HG03378 (cell line): ENCODE measurements at regions not wholly inside any gene's neighbourhood (a gene's known extent, or its start where the extent isn't known, plus 50 kb on each side); places are given as distances from the start of the nearest gene placed in this dataset.
"Not testable (repeated sequence)": the region's sequence is repeated elsewhere in the genome, so short reads cannot be mapped to it uniquely, and the experiment has no call there.

Source experiments
- ATAC-seq: cut with Tn5 transposase; IDR thresholded peaks from one replicate; pipeline ENCODE4 v1.9.1; 2021; ENCODE audit warnings: mild to moderate bottlenecking, moderate library complexity; ENCODE audit not compliant: unreplicated experiment

DNA sequence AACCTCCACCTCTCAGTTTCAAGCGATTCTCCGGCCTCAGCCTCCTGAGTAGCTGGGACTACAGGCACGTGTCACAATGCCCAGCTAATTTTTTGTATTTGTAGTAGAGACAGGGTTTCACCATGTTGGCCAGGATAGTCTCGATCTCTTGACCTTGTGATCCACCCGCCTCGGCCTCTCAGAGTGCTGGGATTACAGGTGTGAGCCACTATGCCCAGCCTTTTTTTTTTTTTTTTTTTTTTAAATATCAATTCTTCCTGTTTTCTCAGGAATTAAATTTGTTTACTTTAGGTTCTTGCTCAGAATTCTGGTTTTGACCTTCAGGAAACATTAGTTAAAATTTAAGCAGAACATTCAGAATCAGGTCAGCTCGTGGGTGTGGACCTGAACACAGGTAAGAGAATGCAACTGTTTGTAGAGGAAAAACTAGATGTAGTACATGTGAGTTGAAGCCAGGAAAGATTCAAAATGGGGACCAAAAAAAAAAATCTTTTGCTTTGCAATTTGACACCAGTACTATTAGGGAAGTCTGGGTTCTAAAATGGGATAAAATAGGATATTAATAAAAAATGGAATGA lies 65.5 kb upstream of the ERV3-1 start:
- not testable (repeated sequence) for ATAC-seq

DNA sequence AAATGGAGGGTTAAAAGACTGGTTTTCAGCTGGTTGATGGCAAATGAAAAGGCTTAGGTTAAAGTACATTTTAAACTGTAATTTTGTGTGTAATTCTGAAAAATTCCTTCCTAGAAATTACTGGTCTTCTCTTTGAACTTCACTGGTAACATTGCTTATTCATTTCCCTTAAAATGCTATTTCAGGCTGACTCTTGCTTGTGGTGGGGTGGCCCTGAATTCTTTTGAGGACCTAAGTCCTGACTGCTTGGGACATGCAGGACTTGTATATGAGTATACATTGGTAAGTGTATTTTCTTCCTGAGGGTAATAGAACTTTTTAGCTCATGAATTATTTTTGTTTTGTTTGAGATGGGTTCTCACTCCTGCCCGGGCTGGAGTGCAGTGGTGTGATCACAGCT lies 63.0 kb upstream of the ERV3-1 start:
- ATAC-seq, result not testable (repeated sequence)

DNA sequence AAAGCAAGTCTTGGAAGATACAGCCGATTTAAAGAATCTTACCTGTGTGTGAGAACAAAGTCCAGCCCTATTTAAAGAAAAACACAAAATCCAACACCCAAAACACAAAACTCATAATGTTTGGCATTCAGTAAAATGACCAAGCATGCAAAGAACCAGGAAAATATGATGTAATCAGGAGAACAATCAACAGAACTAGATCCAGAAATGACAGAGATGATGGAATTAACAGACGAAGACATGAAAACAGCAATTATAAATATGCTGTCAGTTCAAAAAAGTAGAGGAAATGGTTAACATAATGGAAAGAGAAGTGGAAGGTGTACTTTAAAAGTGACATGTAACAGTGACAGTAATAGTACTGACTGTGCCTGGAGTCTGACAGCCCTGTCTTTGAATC lies 56.1 kb upstream of the ERV3-1 start:
- ATAC-seq, result not testable (repeated sequence)

DNA sequence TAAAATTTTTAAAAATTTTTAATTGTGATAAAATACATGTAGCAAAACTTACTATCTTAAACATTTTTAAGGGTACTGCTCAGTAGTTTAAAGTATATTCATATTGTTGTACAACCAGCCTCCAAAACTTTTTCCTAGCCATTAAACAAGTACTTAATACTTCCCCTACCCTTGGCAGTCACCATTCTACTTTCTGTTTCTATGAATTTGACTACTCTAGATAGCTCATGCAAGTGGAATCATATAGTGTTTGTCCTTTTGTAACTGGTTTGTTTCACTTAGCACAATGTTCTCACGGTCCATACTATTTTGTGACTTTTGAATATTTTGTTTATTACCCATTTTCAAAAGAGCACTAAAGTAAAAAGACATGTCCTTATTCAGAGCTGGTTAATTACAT lies 52.8 kb upstream of the ERV3-1 start:
- not testable (repeated sequence) for ATAC-seq
